Right lobe of liver (tissue), 6 donors: ENCODE measurements at regions not wholly inside any gene's neighbourhood (a gene's known extent, or its start where the extent isn't known, plus 50 kb on each side); places are given as distances from the start of the nearest gene placed in this dataset.

Experiments used
- ATAC-seq, 4 donors: fragments of 200-7000 bp; cut with Tn5 transposase; one replicate each; pipeline ENCODE4 v1.9.1; 2020; ENCODE audit warnings: mild to moderate bottlenecking in 4 of 4, moderate library complexity in 4 of 4
- DNase-seq, 3 donors: peaks; one replicate each; pipeline ENCODE4 v3.0.0-alpha.2; 2020
- H3K27ac ChIP-seq, 3 donors: fragments of 200-600 bp; one replicate each; pipeline ENCODE4 v1.8.0; 2022
- H3K27me3 ChIP-seq, 2 donors: fragments of 200-600 bp; one replicate each; pipeline ENCODE4 v1.8.0; 2022
- H3K36me3 ChIP-seq, 4 donors: fragments of 200-600 bp; sonication (generic) in 1 of 4; one replicate each; pipeline versions ENCODE4 v1.5.1 to v1.8.0; 2017 to 2022; ENCODE audit warnings: control low read depth in 1 of 4
- H3K4me1 ChIP-seq, 4 donors: fragments of 200-600 bp; sonication (generic) in 1 of 4; one replicate each; pipeline versions ENCODE4 v1.5.1 to v1.8.0; 2017 to 2022; ENCODE audit warnings: control low read depth in 1 of 4
- H3K4me3 ChIP-seq, 3 donors: fragments of 200-600 bp; one replicate each; pipeline ENCODE4 v1.8.0; 2022
- H3K9me3 ChIP-seq, 4 donors: fragments of 200-600 bp; sonication (generic) in 1 of 4; one replicate each; pipeline versions ENCODE4 v1.5.1 to v1.8.0; 2017 to 2022; ENCODE audit warnings: control low read depth in 1 of 4
- POLR2A ChIP-seq: fragments of 450-650 bp; IDR thresholded peaks from one replicate; pipeline ENCODE4 v1.6.1; 2017; ENCODE audit warnings: antibody characterized with exemption, mild to moderate bottlenecking
- WGBS: methylation state at CpG from one replicate; pipeline ENCODE4 v1.1.6; 2018; ENCODE audit warnings: low coverage, low lambda C conversion rate; ENCODE audit not compliant: insufficient coverage; ENCODE audit errors: missing lambda C conversion rate; 5-methylcytosine and 5-hydroxymethylcytosine counted together
- intact Hi-C, 2 donors: fragments of 100-400 bp; cut with DNase I; formaldehyde crosslinking; loops; one replicate each; pipeline versions ENCODE4 v1.11.2 to v1.14.1; 2022
- TF ChIP-seq, protein P1 (sequence below), 4 donors: fragments of 200-600 bp in 3 of 4; fragments of 450-650 bp in 1 of 4; IDR thresholded peaks; one replicate each; pipeline versions ENCODE4 v1.5.1 to v1.8.0; 2016 to 2022; ENCODE audit warnings: antibody characterized with exemption in 4 of 4, mild to moderate bottlenecking in 2 of 4
- donor health status: DM: no; HTN: yes; CAD: no.
- donor health status: DM: no; HTN: no; CAD: no.
- donor health status: DM: no; HTN: no; CAD: no.
- donor health status: DM: no; HTN: yes; CAD: no.
- donor health status: DM: no; HTN: yes; CAD: no.

GRCh38 chr18:51802569-51803428 is 537.2 kb upstream of the DCC start:
- no peak for DNase-seq
- H3K27me3 ChIP-seq, result no peaks in the 10 kb centered on the region
- H3K36me3 ChIP-seq, result no peaks in the 10 kb centered on the region
- TF ChIP-seq POLR2A, result no peak
- TF ChIP-seq, protein P1, sequence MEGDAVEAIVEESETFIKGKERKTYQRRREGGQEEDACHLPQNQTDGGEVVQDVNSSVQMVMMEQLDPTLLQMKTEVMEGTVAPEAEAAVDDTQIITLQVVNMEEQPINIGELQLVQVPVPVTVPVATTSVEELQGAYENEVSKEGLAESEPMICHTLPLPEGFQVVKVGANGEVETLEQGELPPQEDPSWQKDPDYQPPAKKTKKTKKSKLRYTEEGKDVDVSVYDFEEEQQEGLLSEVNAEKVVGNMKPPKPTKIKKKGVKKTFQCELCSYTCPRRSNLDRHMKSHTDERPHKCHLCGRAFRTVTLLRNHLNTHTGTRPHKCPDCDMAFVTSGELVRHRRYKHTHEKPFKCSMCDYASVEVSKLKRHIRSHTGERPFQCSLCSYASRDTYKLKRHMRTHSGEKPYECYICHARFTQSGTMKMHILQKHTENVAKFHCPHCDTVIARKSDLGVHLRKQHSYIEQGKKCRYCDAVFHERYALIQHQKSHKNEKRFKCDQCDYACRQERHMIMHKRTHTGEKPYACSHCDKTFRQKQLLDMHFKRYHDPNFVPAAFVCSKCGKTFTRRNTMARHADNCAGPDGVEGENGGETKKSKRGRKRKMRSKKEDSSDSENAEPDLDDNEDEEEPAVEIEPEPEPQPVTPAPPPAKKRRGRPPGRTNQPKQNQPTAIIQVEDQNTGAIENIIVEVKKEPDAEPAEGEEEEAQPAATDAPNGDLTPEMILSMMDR (IDR thresholded peaks at IDR 0.05), result no peak
- no peaks in the 10 kb centered on the region for H3K9me3 ChIP-seq
- WGBS, result 63% methylated on average over 4 of the region's 4 CpGs
- no peaks in the 10 kb centered on the region for H3K4me1 ChIP-seq
- no peak overlapping the region for H3K4me3 ChIP-seq
- H3K27ac ChIP-seq, result no peak overlapping the region
- intact Hi-C loops, result no loop called here
- no peak for ATAC-seq

- TF ChIP-seq, protein P1 (IDR thresholded peaks at IDR 0.05), result no peak
- TF ChIP-seq POLR2A, result no peak
- Histone ChIP-seq H3K4me3 (no peak overlapping the region), H3K27ac (no peak overlapping the region), H3K27me3 (no peaks in the 10 kb centered on the region), H3K4me1 (no peaks in the 10 kb centered on the region), H3K36me3 (no peaks in the 10 kb centered on the region), H3K9me3 (no peaks in the 10 kb centered on the region)
- 96% methylated on average over 2 of the region's 2 CpGs for WGBS
- DNase-seq (no peak), ATAC-seq (no peak)
- intact Hi-C loops, result no loop called here
These were observed 532.7 kb upstream of the DCC start for GRCh38 chr18:51807336-51807735.

GRCh38 chr18:51811883-51812282 is 528.1 kb upstream of the DCC start:
- no peak for DNase-seq
- intact Hi-C loops, result no loop called here
- Histone ChIP-seq H3K9me3 (no peaks in the 10 kb centered on the region), H3K36me3 (no peaks in the 10 kb centered on the region), H3K4me1 (no peaks in the 10 kb centered on the region), H3K27me3 (no peaks in the 10 kb centered on the region), H3K4me3 (no peak overlapping the region), H3K27ac (no peak overlapping the region)
- WGBS, result 56% methylated on average over 2 of the region's 2 CpGs
- ATAC-seq, result no peak
- TF ChIP-seq POLR2A, result no peak
- TF ChIP-seq, protein P1 (IDR thresholded peaks at IDR 0.05), result no peak

- 73% methylated on average over 2 of the region's 2 CpGs for whole genome bisulfite sequencing
- H3K27ac ChIP-seq, result no peak overlapping the region
- H3K9me3 ChIP-seq, result no peaks in the 10 kb centered on the region
- H3K4me1 ChIP-seq, result no peaks in the 10 kb centered on the region
- H3K4me3 ChIP-seq, result no peak overlapping the region
- intact Hi-C loops, result no loop called here
- TF ChIP-seq, protein P1 (IDR thresholded peaks at IDR 0.05), result no peak
- TF ChIP-seq POLR2A, result no peak
- no peak for ATAC-seq
- no peaks in the 10 kb centered on the region for H3K27me3 ChIP-seq
- no peaks in the 10 kb centered on the region for H3K36me3 ChIP-seq
- no peak for DNase-seq
These were observed 526.3 kb upstream of the DCC start for GRCh38 chr18:51813740-51814139.
